OCI-LY7 (cell line): ENCODE measurements at regions not wholly inside any gene's neighbourhood (a gene's known extent, or its start where the extent isn't known, plus 50 kb on each side); places are given as distances from the start of the nearest gene placed in this dataset.

Experiments
- EZH2phosphoT487 ChIP-seq: fragments of 200-600 bp; sonication (generic); IDR thresholded peaks from 2 replicates; pipeline ENCODE4 v1.6.1; 2018; ENCODE audit warnings: low read depth, borderline replicate concordance, mild to moderate bottlenecking, mixed run types, antibody characterized with exemption, low read length, moderate library complexity, mixed read lengths
- TF ChIP-seq, protein P1 (sequence below): fragments of 200-600 bp; sonication (generic); conservative IDR thresholded peaks from 2 replicates; pipeline ENCODE4 v1.5.1; 2014; ENCODE audit warnings: mild to moderate bottlenecking, antibody characterized with exemption, low read length, moderate library complexity, mixed read lengths

DNA sequence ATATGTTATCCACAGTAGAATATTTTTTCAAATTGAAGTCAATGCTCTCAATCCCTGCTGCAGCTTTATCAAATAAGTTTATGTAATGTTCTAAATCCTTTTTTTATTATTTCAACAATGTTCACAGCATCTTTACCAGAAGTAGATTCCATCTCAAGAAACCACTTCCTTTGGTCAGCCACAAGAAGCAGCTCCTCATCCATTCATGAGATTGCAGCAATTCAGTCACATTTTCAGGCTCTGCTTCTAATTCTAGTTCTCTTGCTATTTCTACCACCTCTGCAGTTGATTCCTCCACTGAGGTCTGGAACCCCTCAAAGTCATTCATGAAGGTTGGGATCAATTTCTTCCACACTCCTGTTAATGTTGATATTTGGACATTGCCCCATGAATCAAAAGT is 2301.3 kb upstream of the TENM3 start:
- TF ChIP-seq, protein P1, sequence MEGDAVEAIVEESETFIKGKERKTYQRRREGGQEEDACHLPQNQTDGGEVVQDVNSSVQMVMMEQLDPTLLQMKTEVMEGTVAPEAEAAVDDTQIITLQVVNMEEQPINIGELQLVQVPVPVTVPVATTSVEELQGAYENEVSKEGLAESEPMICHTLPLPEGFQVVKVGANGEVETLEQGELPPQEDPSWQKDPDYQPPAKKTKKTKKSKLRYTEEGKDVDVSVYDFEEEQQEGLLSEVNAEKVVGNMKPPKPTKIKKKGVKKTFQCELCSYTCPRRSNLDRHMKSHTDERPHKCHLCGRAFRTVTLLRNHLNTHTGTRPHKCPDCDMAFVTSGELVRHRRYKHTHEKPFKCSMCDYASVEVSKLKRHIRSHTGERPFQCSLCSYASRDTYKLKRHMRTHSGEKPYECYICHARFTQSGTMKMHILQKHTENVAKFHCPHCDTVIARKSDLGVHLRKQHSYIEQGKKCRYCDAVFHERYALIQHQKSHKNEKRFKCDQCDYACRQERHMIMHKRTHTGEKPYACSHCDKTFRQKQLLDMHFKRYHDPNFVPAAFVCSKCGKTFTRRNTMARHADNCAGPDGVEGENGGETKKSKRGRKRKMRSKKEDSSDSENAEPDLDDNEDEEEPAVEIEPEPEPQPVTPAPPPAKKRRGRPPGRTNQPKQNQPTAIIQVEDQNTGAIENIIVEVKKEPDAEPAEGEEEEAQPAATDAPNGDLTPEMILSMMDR: no peak
- no peak for TF ChIP-seq EZH2phosphoT487
